DND-41 (cell line): ENCODE measurements at regions not wholly inside any gene's neighbourhood (a gene's known extent, or its start where the extent isn't known, plus 50 kb on each side); places are given as distances from the start of the nearest gene placed in this dataset.

Experiments used
- EZH2 ChIP-seq: IDR thresholded peaks from 3 replicates; pipeline ENCODE4 v1.6.1; 2012; ENCODE audit warnings: borderline replicate concordance, low read depth, mild to moderate bottlenecking, moderate library complexity, low read length, inconsistent platforms; ENCODE audit not compliant: severe bottlenecking
- TF ChIP-seq, protein P1 (sequence below): IDR thresholded peaks from 2 replicates; pipeline ENCODE4 v1.5.1; 2012; ENCODE audit warnings: borderline replicate concordance, low read length, moderate library complexity, mild to moderate bottlenecking; ENCODE audit not compliant: poor library complexity, severe bottlenecking; ENCODE audit errors: extremely low read depth

DNA sequence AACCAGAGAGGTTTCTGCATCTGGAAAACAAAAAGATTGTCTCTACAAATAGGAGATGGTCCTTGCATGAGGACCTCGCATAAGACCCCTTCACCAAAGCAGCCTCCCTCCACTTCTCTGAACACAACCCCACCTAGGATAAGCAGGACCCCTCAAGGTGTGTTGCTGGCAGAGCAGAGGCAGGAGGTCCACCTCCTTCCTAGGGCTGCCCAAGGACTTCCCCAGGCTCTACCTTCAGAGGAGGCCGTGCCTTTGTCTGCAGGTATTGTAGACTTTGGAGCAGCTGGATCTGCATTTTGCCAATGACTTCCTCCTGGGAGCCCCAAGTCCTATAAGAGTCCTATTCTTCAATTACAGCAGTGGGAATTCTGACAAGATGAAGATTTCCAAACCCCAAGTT, 67.3 kb upstream of the TSPAN11 start:
- TF ChIP-seq, protein P1, sequence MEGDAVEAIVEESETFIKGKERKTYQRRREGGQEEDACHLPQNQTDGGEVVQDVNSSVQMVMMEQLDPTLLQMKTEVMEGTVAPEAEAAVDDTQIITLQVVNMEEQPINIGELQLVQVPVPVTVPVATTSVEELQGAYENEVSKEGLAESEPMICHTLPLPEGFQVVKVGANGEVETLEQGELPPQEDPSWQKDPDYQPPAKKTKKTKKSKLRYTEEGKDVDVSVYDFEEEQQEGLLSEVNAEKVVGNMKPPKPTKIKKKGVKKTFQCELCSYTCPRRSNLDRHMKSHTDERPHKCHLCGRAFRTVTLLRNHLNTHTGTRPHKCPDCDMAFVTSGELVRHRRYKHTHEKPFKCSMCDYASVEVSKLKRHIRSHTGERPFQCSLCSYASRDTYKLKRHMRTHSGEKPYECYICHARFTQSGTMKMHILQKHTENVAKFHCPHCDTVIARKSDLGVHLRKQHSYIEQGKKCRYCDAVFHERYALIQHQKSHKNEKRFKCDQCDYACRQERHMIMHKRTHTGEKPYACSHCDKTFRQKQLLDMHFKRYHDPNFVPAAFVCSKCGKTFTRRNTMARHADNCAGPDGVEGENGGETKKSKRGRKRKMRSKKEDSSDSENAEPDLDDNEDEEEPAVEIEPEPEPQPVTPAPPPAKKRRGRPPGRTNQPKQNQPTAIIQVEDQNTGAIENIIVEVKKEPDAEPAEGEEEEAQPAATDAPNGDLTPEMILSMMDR = no peak
- no peak for TF ChIP-seq EZH2
